ENCODE measurements at regions not wholly inside any gene's neighbourhood (a gene's known extent, or its start where the extent isn't known, plus 50 kb on each side); places are given as distances from the start of the nearest gene placed in this dataset.

DNA sequence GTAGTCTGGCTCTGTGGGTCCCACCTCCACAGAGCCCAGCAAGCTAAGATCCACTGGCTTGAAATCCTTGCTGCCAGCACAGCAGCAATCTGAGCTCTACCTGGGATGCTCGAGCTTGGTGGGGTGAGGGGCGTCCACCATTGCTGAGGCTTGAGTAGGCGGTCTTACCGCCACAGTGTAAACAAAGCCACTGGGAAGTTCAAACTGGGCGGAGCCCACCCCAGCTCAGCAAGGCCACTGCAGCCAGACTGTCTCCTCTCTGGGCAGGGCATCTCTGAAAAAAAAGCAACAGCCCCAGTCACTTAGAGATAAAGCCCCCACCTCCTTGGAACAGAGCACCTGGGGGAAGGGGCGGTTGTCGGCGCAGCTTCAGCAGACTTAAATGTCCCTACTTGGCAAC lies 243.2 kb upstream of the POF1B start:
- Histone ChIP-seq H3K27ac (ENCODE audit: low read depth, low read length) (no peak overlapping the region), H3K4me3 (ENCODE audit: low read depth in 1 of 5, low read length in 5 of 5) (no peak overlapping the region), H3K36me3 (ENCODE audit: control insufficient read depth in 5 of 5, insufficient read depth in 5 of 5, low read length in 5 of 5) (no peaks in the 10 kb centered on the region), H3K4me1 (ENCODE audit: control insufficient read depth in 5 of 5, insufficient read depth in 5 of 5, low read length in 5 of 5) (no peaks in the 10 kb centered on the region), H3K27me3 (ENCODE audit: control insufficient read depth in 5 of 5, insufficient read depth in 4 of 5, low read length in 5 of 5) (peaks cover 6 to 24% (median 9%) of the 10 kb centered on the region in 5 donors), H3K9ac (ENCODE audit: low read length in 5 of 5) (no peak overlapping the region), H3K9me3 (ENCODE audit: control insufficient read depth in 5 of 5, low read length in 5 of 5) (peaks cover 0 to 6% (median 0%) of the 10 kb centered on the region in 5 donors)

DNA sequence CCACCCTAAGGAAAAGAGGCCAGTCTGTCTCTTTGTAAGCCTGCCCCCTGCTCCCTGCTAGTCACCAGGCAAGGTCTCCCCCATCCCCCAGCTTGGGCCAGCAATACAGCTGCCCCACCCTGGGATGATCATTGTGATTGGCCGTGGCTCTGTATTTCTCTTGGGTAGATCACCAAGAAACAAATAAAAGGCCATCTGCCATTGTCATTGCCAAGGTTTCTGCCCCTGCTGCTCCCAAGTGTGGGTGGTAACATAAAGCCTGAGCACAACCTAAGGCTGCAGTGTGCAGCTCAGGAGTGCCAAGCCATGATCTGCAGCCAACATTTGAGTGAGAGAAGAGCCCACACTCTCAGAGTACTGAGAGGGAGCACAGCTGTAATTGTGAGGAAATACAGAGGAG lies 241.0 kb upstream of the POF1B start:
- Histone ChIP-seq H3K9me3 (ENCODE audit: control insufficient read depth in 5 of 5, low read length in 5 of 5) (peaks cover 0 to 6% (median 0%) of the 10 kb centered on the region in 5 donors), H3K9ac (ENCODE audit: low read length in 5 of 5) (no peak overlapping the region), H3K4me1 (ENCODE audit: control insufficient read depth in 5 of 5, insufficient read depth in 5 of 5, low read length in 5 of 5) (no peaks in the 10 kb centered on the region), H3K36me3 (ENCODE audit: control insufficient read depth in 5 of 5, insufficient read depth in 5 of 5, low read length in 5 of 5) (no peaks in the 10 kb centered on the region), H3K27ac (ENCODE audit: low read depth, low read length) (no peak overlapping the region), H3K4me3 (ENCODE audit: low read depth in 1 of 5, low read length in 5 of 5) (no peak overlapping the region), H3K27me3 (ENCODE audit: control insufficient read depth in 5 of 5, insufficient read depth in 4 of 5, low read length in 5 of 5) (peaks cover 6 to 24% (median 9%) of the 10 kb centered on the region in 5 donors)

GRCh38 chrX:85619962-85620361 lies 240.5 kb upstream of the POF1B start:
- Histone ChIP-seq H3K4me1 (ENCODE audit: control insufficient read depth in 5 of 5, insufficient read depth in 5 of 5, low read length in 5 of 5) (no peaks in the 10 kb centered on the region), H3K9ac (ENCODE audit: low read length in 5 of 5) (no peak overlapping the region), H3K9me3 (ENCODE audit: control insufficient read depth in 5 of 5, low read length in 5 of 5) (peaks cover 0 to 6% (median 0%) of the 10 kb centered on the region in 5 donors), H3K27ac (ENCODE audit: low read depth, low read length) (no peak overlapping the region), H3K36me3 (ENCODE audit: control insufficient read depth in 5 of 5, insufficient read depth in 5 of 5, low read length in 5 of 5) (no peaks in the 10 kb centered on the region), H3K4me3 (ENCODE audit: low read depth in 1 of 5, low read length in 5 of 5) (no peak overlapping the region), H3K27me3 (ENCODE audit: control insufficient read depth in 5 of 5, insufficient read depth in 4 of 5, low read length in 5 of 5) (peaks cover 6 to 24% (median 9%) of the 10 kb centered on the region in 5 donors)

GRCh38 chrX:85611926-85612325 lies 232.5 kb upstream of the POF1B start:
- Histone ChIP-seq H3K27ac (ENCODE audit: low read depth, low read length) (no peak overlapping the region), H3K4me1 (ENCODE audit: control insufficient read depth in 5 of 5, insufficient read depth in 5 of 5, low read length in 5 of 5) (no peaks in the 10 kb centered on the region), H3K9ac (ENCODE audit: low read length in 5 of 5) (no peak overlapping the region), H3K27me3 (ENCODE audit: control insufficient read depth in 5 of 5, insufficient read depth in 4 of 5, low read length in 5 of 5) (no peaks in the 10 kb centered on the region), H3K9me3 (ENCODE audit: control insufficient read depth in 5 of 5, low read length in 5 of 5) (peaks cover 0 to 2% (median 0%) of the 10 kb centered on the region in 5 donors), H3K4me3 (ENCODE audit: low read depth in 1 of 5, low read length in 5 of 5) (no peak overlapping the region), H3K36me3 (ENCODE audit: control insufficient read depth in 5 of 5, insufficient read depth in 5 of 5, low read length in 5 of 5) (no peaks in the 10 kb centered on the region)

GRCh38 chrX:85592980-85593379 lies 213.5 kb upstream of the POF1B start:
- no peaks in the 10 kb centered on the region for H3K36me3 ChIP-seq (ENCODE audit: control insufficient read depth in 5 of 5, insufficient read depth in 5 of 5, low read length in 5 of 5)
- H3K4me3 ChIP-seq (ENCODE audit: low read depth in 1 of 5, low read length in 5 of 5), result no peak overlapping the region
- H3K9me3 ChIP-seq (ENCODE audit: control insufficient read depth in 5 of 5, low read length in 5 of 5), result peaks cover 0 to 2% (median 0%) of the 10 kb centered on the region in 5 donors
- no peak overlapping the region for H3K9ac ChIP-seq (ENCODE audit: low read length in 5 of 5)
- H3K27ac ChIP-seq (ENCODE audit: low read depth, low read length), result no peak overlapping the region
- H3K4me1 ChIP-seq (ENCODE audit: control insufficient read depth in 5 of 5, insufficient read depth in 5 of 5, low read length in 5 of 5), result no peaks in the 10 kb centered on the region
- H3K27me3 ChIP-seq (ENCODE audit: control insufficient read depth in 5 of 5, insufficient read depth in 4 of 5, low read length in 5 of 5), result peaks cover 0 to 6% (median 0%) of the 10 kb centered on the region in 5 donors

- Histone ChIP-seq H3K27ac (ENCODE audit: low read depth, low read length) (no peak overlapping the region), H3K9ac (ENCODE audit: low read length in 5 of 5) (no peak overlapping the region), H3K4me3 (ENCODE audit: low read depth in 1 of 5, low read length in 5 of 5) (no peak overlapping the region), H3K4me1 (ENCODE audit: control insufficient read depth in 5 of 5, insufficient read depth in 5 of 5, low read length in 5 of 5) (no peaks in the 10 kb centered on the region), H3K36me3 (ENCODE audit: control insufficient read depth in 5 of 5, insufficient read depth in 5 of 5, low read length in 5 of 5) (no peaks in the 10 kb centered on the region), H3K27me3 (ENCODE audit: control insufficient read depth in 5 of 5, insufficient read depth in 4 of 5, low read length in 5 of 5) (peaks cover 0 to 6% (median 0%) of the 10 kb centered on the region in 5 donors), H3K9me3 (ENCODE audit: control insufficient read depth in 5 of 5, low read length in 5 of 5) (no peaks in the 10 kb centered on the region)
Measured at GRCh38 chrX:85591536-85591935, 212.1 kb upstream of the POF1B start.

DNA sequence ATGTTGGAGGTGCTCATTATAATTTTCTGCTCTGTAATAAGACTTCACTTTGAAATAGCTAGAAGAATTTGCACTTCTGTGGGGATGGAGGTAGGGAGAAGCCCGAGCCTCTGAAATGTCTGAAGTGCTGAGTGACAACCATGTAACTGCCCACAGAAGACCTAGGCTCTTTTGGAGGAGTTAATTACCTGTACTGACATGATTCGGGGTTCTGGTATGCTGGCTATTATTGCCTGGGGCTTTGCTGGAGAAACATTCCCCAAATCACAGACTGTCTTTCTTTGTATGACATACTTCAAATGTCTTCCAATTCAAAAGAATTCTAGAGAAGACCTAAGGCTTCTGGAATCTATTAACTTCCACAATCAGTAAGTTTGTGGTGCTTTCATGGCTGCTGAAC lies 211.2 kb upstream of the POF1B start:
- Histone ChIP-seq H3K9me3 (ENCODE audit: control insufficient read depth in 5 of 5, low read length in 5 of 5) (no peaks in the 10 kb centered on the region), H3K4me1 (ENCODE audit: control insufficient read depth in 5 of 5, insufficient read depth in 5 of 5, low read length in 5 of 5) (no peaks in the 10 kb centered on the region), H3K4me3 (ENCODE audit: low read depth in 1 of 5, low read length in 5 of 5) (no peak overlapping the region), H3K27ac (ENCODE audit: low read depth, low read length) (no peak overlapping the region), H3K36me3 (ENCODE audit: control insufficient read depth in 5 of 5, insufficient read depth in 5 of 5, low read length in 5 of 5) (no peaks in the 10 kb centered on the region), H3K9ac (ENCODE audit: low read length in 5 of 5) (no peak overlapping the region), H3K27me3 (ENCODE audit: control insufficient read depth in 5 of 5, insufficient read depth in 4 of 5, low read length in 5 of 5) (peaks cover 0 to 6% (median 0%) of the 10 kb centered on the region in 5 donors)

DNA sequence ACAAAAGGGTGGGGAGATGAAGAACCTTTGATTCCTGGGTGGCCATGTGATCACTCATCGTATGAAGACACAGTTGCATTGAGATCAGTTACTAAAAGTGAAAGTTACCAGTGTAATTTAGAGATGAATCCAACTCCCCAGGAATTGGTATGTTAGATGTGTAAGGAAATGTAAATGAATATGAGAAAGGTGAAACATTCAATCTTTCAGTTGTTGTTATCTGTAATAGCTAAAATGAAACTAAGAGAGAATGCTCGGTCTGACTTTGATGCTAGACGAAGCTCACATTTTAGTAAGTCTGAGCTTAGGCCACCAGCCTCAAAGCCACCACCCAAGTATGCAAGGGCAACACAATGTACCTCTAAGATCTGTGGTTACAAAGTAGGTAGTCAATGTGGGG lies 194.3 kb upstream of the POF1B start:
- Histone ChIP-seq H3K4me1 (ENCODE audit: control insufficient read depth in 5 of 5, insufficient read depth in 5 of 5, low read length in 5 of 5) (no peaks in the 10 kb centered on the region), H3K27me3 (ENCODE audit: control insufficient read depth in 5 of 5, insufficient read depth in 4 of 5, low read length in 5 of 5) (peaks cover 0 to 7% (median 0%) of the 10 kb centered on the region in 5 donors), H3K4me3 (ENCODE audit: low read depth in 1 of 5, low read length in 5 of 5) (no peak overlapping the region), H3K9ac (ENCODE audit: low read length in 5 of 5) (no peak overlapping the region), H3K9me3 (ENCODE audit: control insufficient read depth in 5 of 5, low read length in 5 of 5) (peaks cover 0 to 2% (median 0%) of the 10 kb centered on the region in 5 donors), H3K27ac (ENCODE audit: low read depth, low read length) (no peak overlapping the region), H3K36me3 (ENCODE audit: control insufficient read depth in 5 of 5, insufficient read depth in 5 of 5, low read length in 5 of 5) (no peaks in the 10 kb centered on the region)

GRCh38 chrX:85570496-85570895 lies 191.0 kb upstream of the POF1B start:
- no peak overlapping the region for H3K27ac ChIP-seq (ENCODE audit: low read depth, low read length)
- H3K4me3 ChIP-seq (ENCODE audit: low read depth in 1 of 5, low read length in 5 of 5), result no peak overlapping the region
- no peak overlapping the region for H3K9ac ChIP-seq (ENCODE audit: low read length in 5 of 5)
- H3K9me3 ChIP-seq (ENCODE audit: control insufficient read depth in 5 of 5, low read length in 5 of 5), result no peaks in the 10 kb centered on the region
- peaks cover 0 to 7% (median 3%) of the 10 kb centered on the region in 5 donors for H3K27me3 ChIP-seq (ENCODE audit: control insufficient read depth in 5 of 5, insufficient read depth in 4 of 5, low read length in 5 of 5)
- no peaks in the 10 kb centered on the region for H3K4me1 ChIP-seq (ENCODE audit: control insufficient read depth in 5 of 5, insufficient read depth in 5 of 5, low read length in 5 of 5)
- H3K36me3 ChIP-seq (ENCODE audit: control insufficient read depth in 5 of 5, insufficient read depth in 5 of 5, low read length in 5 of 5), result no peaks in the 10 kb centered on the region

DNA sequence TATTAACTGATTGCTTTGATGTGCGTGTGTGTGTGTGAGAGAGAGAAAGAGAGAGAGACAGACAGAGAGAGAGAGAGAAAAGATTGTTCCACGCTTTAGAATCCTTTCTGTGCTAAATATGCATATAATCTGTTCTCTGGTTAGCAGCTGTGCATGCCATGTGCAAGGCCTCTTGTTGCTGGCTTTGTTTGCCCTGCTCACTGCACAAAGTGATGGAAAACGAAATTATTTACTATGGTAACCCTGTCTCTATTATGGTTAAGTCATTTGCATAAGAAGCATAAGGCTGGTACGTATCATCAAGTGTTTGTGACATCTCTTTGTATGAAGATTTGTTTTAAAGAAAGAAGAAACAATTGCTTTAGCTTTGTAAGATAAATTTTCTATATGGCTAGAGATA lies 190.2 kb upstream of the POF1B start:
- Histone ChIP-seq H3K9ac (ENCODE audit: low read length in 5 of 5) (no peak overlapping the region), H3K27me3 (ENCODE audit: control insufficient read depth in 5 of 5, insufficient read depth in 4 of 5, low read length in 5 of 5) (peaks cover 0 to 7% (median 3%) of the 10 kb centered on the region in 5 donors), H3K4me3 (ENCODE audit: low read depth in 1 of 5, low read length in 5 of 5) (no peak overlapping the region), H3K36me3 (ENCODE audit: control insufficient read depth in 5 of 5, insufficient read depth in 5 of 5, low read length in 5 of 5) (no peaks in the 10 kb centered on the region), H3K4me1 (ENCODE audit: control insufficient read depth in 5 of 5, insufficient read depth in 5 of 5, low read length in 5 of 5) (no peaks in the 10 kb centered on the region), H3K27ac (ENCODE audit: low read depth, low read length) (no peak overlapping the region), H3K9me3 (ENCODE audit: control insufficient read depth in 5 of 5, low read length in 5 of 5) (no peaks in the 10 kb centered on the region)

DNA sequence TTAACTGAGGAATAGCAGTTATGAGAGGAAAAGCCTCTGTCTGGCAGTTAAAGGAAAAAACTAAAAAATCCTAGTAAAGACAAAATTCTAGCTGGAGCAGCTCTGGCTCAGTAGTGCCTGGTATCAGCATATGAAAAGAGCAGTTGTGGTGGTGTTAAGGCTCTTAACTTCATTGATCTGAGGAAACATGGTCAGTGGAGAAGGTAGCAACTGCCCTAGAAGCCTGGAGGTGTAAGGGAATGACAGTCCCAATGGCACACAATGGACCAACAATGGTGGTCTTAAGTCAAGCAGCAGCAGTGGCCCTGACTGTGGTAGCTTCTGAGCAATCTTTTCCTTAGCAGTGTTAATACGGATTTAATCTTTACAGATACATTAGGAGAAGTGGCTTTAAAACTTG lies 189.6 kb upstream of the POF1B start:
- Histone ChIP-seq H3K4me1 (ENCODE audit: control insufficient read depth in 5 of 5, insufficient read depth in 5 of 5, low read length in 5 of 5) (no peaks in the 10 kb centered on the region), H3K9me3 (ENCODE audit: control insufficient read depth in 5 of 5, low read length in 5 of 5) (no peaks in the 10 kb centered on the region), H3K27me3 (ENCODE audit: control insufficient read depth in 5 of 5, insufficient read depth in 4 of 5, low read length in 5 of 5) (peaks cover 0 to 7% (median under 1%) of the 10 kb centered on the region in 5 donors), H3K27ac (ENCODE audit: low read depth, low read length) (no peak overlapping the region), H3K4me3 (ENCODE audit: low read depth in 1 of 5, low read length in 5 of 5) (no peak overlapping the region), H3K36me3 (ENCODE audit: control insufficient read depth in 5 of 5, insufficient read depth in 5 of 5, low read length in 5 of 5) (no peaks in the 10 kb centered on the region), H3K9ac (ENCODE audit: low read length in 5 of 5) (no peak overlapping the region)

Measured in subcutaneous abdominal adipose tissue (tissue), 5 donors.